ENCODE measurements at regions not wholly inside any gene's neighbourhood (a gene's known extent, or its start where the extent isn't known, plus 50 kb on each side); places are given as distances from the start of the nearest gene placed in this dataset.

- H3K23ac ChIP-seq (ENCODE audit: low read length) = no peak overlapping the region
- H4K8ac ChIP-seq (ENCODE audit: low read depth, low read length) = no peak overlapping the region
- DNase-seq = peak; percentile 8
- H2AK5ac ChIP-seq (ENCODE audit: low read length) = no peak overlapping the region
- no peak overlapping the region for H2BK5ac ChIP-seq (ENCODE audit: low read length)
- WGBS (ENCODE audit: extremely low coverage, insufficient coverage, low lambda C conversion rate) = no CpG with 5 or more reads among the region's 9 CpGs
- no peaks in the 10 kb centered on the region for H3K36me3 ChIP-seq (ENCODE audit: control insufficient read depth, insufficient read depth, low read length)
- H3K4ac ChIP-seq (ENCODE audit: low read depth, low read length) = no peak overlapping the region
- H3K27me3 ChIP-seq (ENCODE audit: insufficient read depth, low read length, poor library complexity) = no peaks in the 10 kb centered on the region
- no peaks in the 10 kb centered on the region for H3K4me1 ChIP-seq (ENCODE audit: control insufficient read depth, low read depth, low read length)
- H3K18ac ChIP-seq (ENCODE audit: low read length) = no peak overlapping the region
- no peak overlapping the region for H2BK120ac ChIP-seq (ENCODE audit: low read depth, low read length)
- H3K9ac ChIP-seq (ENCODE audit: low read length) = no peak overlapping the region
- H2BK15ac ChIP-seq (replicated peaks; ENCODE audit: low read depth) = no peak overlapping the region
- H3K4me2 ChIP-seq (ENCODE audit: low read length) = no peak overlapping the region
- H3K56ac ChIP-seq (ENCODE audit: low read length) = no peak overlapping the region
- no peak overlapping the region for H3K27ac ChIP-seq (ENCODE audit: low read depth, low read length)
- H3K79me1 ChIP-seq (ENCODE audit: low read length) = no peaks in the 10 kb centered on the region
- no peaks in the 10 kb centered on the region for H3K79me2 ChIP-seq (ENCODE audit: control insufficient read depth, insufficient read depth, low read length)
- H4K5ac ChIP-seq (ENCODE audit: low read length) = no peak overlapping the region
- no peak overlapping the region for H3K4me3 ChIP-seq (ENCODE audit: low read length)
Measured at GRCh38 chr11:107102692-107103477, 84.6 kb upstream of the GUCY1A2 start.

DNA sequence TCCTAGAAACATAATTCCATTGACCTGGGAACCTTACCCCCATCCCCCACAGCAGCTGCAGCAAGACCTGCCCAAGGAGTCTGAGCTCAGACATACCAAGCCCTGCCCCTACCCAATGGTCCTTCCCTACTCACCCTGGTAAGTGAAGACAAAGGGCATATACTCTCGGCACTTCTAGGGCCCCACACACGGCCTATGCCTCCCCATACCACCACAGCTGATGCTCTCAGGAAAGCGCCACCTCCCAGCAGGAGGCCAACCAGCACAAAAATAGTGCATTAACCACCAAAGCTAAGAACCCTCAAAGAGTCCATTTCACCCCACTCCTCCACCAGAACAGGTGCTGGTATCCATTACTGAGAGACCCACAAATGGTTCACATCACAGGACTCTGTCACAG, 74.4 kb upstream of the GUCY1A2 start:
- no peak overlapping the region for H3K18ac ChIP-seq (ENCODE audit: low read length)
- H4K5ac ChIP-seq (ENCODE audit: low read length) = no peak overlapping the region
- WGBS (ENCODE audit: extremely low coverage, insufficient coverage, low lambda C conversion rate) = no CpG with 5 or more reads among the region's 3 CpGs
- H2BK120ac ChIP-seq (ENCODE audit: low read depth, low read length) = no peak overlapping the region
- no peak overlapping the region for H2AK5ac ChIP-seq (ENCODE audit: low read length)
- H3K4me1 ChIP-seq (ENCODE audit: control insufficient read depth, low read depth, low read length) = no peaks in the 10 kb centered on the region
- H3K27ac ChIP-seq (ENCODE audit: low read depth, low read length) = no peak overlapping the region
- H4K8ac ChIP-seq (ENCODE audit: low read depth, low read length) = no peak overlapping the region
- H3K36me3 ChIP-seq (ENCODE audit: control insufficient read depth, insufficient read depth, low read length) = no peaks in the 10 kb centered on the region
- no peak overlapping the region for H2BK15ac ChIP-seq (replicated peaks; ENCODE audit: low read depth)
- no peak overlapping the region for H3K56ac ChIP-seq (ENCODE audit: low read length)
- H3K4me3 ChIP-seq (ENCODE audit: low read length) = no peak overlapping the region
- H3K4ac ChIP-seq (ENCODE audit: low read depth, low read length) = no peak overlapping the region
- H3K4me2 ChIP-seq (ENCODE audit: low read length) = no peak overlapping the region
- H3K79me1 ChIP-seq (ENCODE audit: low read length) = no peaks in the 10 kb centered on the region
- H3K9ac ChIP-seq (ENCODE audit: low read length) = no peak overlapping the region
- H2BK5ac ChIP-seq (ENCODE audit: low read length) = no peak overlapping the region
- H3K27me3 ChIP-seq (ENCODE audit: insufficient read depth, low read length, poor library complexity) = no peaks in the 10 kb centered on the region
- no peak overlapping the region for H3K23ac ChIP-seq (ENCODE audit: low read length)
- no peak for DNase-seq
- H3K79me2 ChIP-seq (ENCODE audit: control insufficient read depth, insufficient read depth, low read length) = no peaks in the 10 kb centered on the region

- DNase-seq = no peak
- Histone ChIP-seq H3K23ac (ENCODE audit: low read length) (no peak overlapping the region), H2BK120ac (ENCODE audit: low read depth, low read length) (no peak overlapping the region), H4K8ac (ENCODE audit: low read depth, low read length) (no peak overlapping the region), H3K79me1 (ENCODE audit: low read length) (no peaks in the 10 kb centered on the region), H3K4me3 (ENCODE audit: low read length) (no peak overlapping the region), H3K4me2 (ENCODE audit: low read length) (no peak overlapping the region), H3K4me1 (ENCODE audit: control insufficient read depth, low read depth, low read length) (no peaks in the 10 kb centered on the region), H3K27ac (ENCODE audit: low read depth, low read length) (no peak overlapping the region), H3K18ac (ENCODE audit: low read length) (no peak overlapping the region), H4K5ac (ENCODE audit: low read length) (no peak overlapping the region), H3K79me2 (ENCODE audit: control insufficient read depth, insufficient read depth, low read length) (no peaks in the 10 kb centered on the region), H2BK15ac (replicated peaks; ENCODE audit: low read depth) (no peak overlapping the region), H3K9ac (ENCODE audit: low read length) (no peak overlapping the region), H3K56ac (ENCODE audit: low read length) (no peak overlapping the region), H3K27me3 (ENCODE audit: insufficient read depth, low read length, poor library complexity) (no peaks in the 10 kb centered on the region), H2BK5ac (ENCODE audit: low read length) (no peak overlapping the region), H2AK5ac (ENCODE audit: low read length) (no peak overlapping the region), H3K36me3 (ENCODE audit: control insufficient read depth, insufficient read depth, low read length) (no peaks in the 10 kb centered on the region), H3K4ac (ENCODE audit: low read depth, low read length) (no peak overlapping the region)
- no CpG with 5 or more reads among the region's 2 CpGs for WGBS (ENCODE audit: extremely low coverage, insufficient coverage, low lambda C conversion rate)
Measured at GRCh38 chr11:107078375-107078774, 60.1 kb upstream of the GUCY1A2 start.

GRCh38 chr11:107076832-107077231, 58.6 kb upstream of the GUCY1A2 start:
- Histone ChIP-seq H3K27ac (ENCODE audit: low read depth, low read length) (no peak overlapping the region), H3K36me3 (ENCODE audit: control insufficient read depth, insufficient read depth, low read length) (no peaks in the 10 kb centered on the region), H2BK15ac (replicated peaks; ENCODE audit: low read depth) (no peak overlapping the region), H3K27me3 (ENCODE audit: insufficient read depth, low read length, poor library complexity) (no peaks in the 10 kb centered on the region), H3K18ac (ENCODE audit: low read length) (no peak overlapping the region), H2BK120ac (ENCODE audit: low read depth, low read length) (no peak overlapping the region), H2AK5ac (ENCODE audit: low read length) (no peak overlapping the region), H3K79me2 (ENCODE audit: control insufficient read depth, insufficient read depth, low read length) (no peaks in the 10 kb centered on the region), H4K5ac (ENCODE audit: low read length) (no peak overlapping the region), H3K9ac (ENCODE audit: low read length) (no peak overlapping the region), H3K56ac (ENCODE audit: low read length) (no peak overlapping the region), H3K79me1 (ENCODE audit: low read length) (no peaks in the 10 kb centered on the region), H3K4me1 (ENCODE audit: control insufficient read depth, low read depth, low read length) (no peaks in the 10 kb centered on the region), H3K23ac (ENCODE audit: low read length) (no peak overlapping the region), H2BK5ac (ENCODE audit: low read length) (no peak overlapping the region), H3K4me3 (ENCODE audit: low read length) (no peak overlapping the region), H3K4ac (ENCODE audit: low read depth, low read length) (no peak overlapping the region), H4K8ac (ENCODE audit: low read depth, low read length) (no peak overlapping the region), H3K4me2 (ENCODE audit: low read length) (no peak overlapping the region)
- no CpG with 5 or more reads among the region's 2 CpGs for WGBS (ENCODE audit: extremely low coverage, insufficient coverage, low lambda C conversion rate)
- DNase-seq = no peak

DNA sequence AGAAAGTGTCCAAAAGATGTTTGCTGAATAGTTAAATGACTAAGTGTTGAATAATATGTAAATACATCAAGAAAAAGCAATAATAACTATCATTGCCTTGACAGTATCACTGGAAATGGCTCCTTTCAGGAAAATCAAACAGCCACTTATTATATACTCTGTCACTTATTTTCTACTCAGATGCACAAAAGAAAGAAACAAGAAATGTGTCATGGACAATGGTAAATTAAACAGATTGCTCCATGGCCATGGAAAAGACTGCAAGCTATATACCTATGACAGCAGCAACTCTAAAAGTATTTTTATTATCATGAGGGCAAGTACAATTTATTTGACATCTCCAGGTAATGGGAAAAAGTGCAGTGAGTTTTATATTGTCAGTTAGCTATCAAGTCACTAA, 52.9 kb upstream of the GUCY1A2 start:
- H3K23ac ChIP-seq (ENCODE audit: low read length) = no peak overlapping the region
- no peak overlapping the region for H2BK5ac ChIP-seq (ENCODE audit: low read length)
- no peaks in the 10 kb centered on the region for H3K79me1 ChIP-seq (ENCODE audit: low read length)
- H3K79me2 ChIP-seq (ENCODE audit: control insufficient read depth, insufficient read depth, low read length) = no peaks in the 10 kb centered on the region
- no peak overlapping the region for H4K8ac ChIP-seq (ENCODE audit: low read depth, low read length)
- H2AK5ac ChIP-seq (ENCODE audit: low read length) = no peak overlapping the region
- H3K27ac ChIP-seq (ENCODE audit: low read depth, low read length) = no peak overlapping the region
- no peak for DNase-seq
- no peaks in the 10 kb centered on the region for H3K36me3 ChIP-seq (ENCODE audit: control insufficient read depth, insufficient read depth, low read length)
- no peak overlapping the region for H3K18ac ChIP-seq (ENCODE audit: low read length)
- no peak overlapping the region for H3K4me2 ChIP-seq (ENCODE audit: low read length)
- H3K4me1 ChIP-seq (ENCODE audit: control insufficient read depth, low read depth, low read length) = no peaks in the 10 kb centered on the region
- no peak overlapping the region for H3K56ac ChIP-seq (ENCODE audit: low read length)
- no peak overlapping the region for H4K5ac ChIP-seq (ENCODE audit: low read length)
- no peak overlapping the region for H2BK15ac ChIP-seq (replicated peaks; ENCODE audit: low read depth)
- no peak overlapping the region for H2BK120ac ChIP-seq (ENCODE audit: low read depth, low read length)
- no peak overlapping the region for H3K9ac ChIP-seq (ENCODE audit: low read length)
- no peak overlapping the region for H3K4ac ChIP-seq (ENCODE audit: low read depth, low read length)
- peaks cover 2% of the 10 kb centered on the region for H3K27me3 ChIP-seq (ENCODE audit: insufficient read depth, low read length, poor library complexity)
- no peak overlapping the region for H3K4me3 ChIP-seq (ENCODE audit: low read length)

All from mesendoderm (in vitro differentiated cells).